GM21717 (cell line): ENCODE measurements at regions not wholly inside any gene's neighbourhood (a gene's known extent, or its start where the extent isn't known, plus 50 kb on each side); places are given as distances from the start of the nearest gene placed in this dataset.
"Not testable (repeated sequence)": the region's sequence is repeated elsewhere in the genome, so short reads cannot be mapped to it uniquely, and the experiment has no call there.

Experiments used
- ATAC-seq: cut with Tn5 transposase; IDR thresholded peaks from one replicate; pipeline ENCODE4 v1.9.1; 2021; ENCODE audit warnings: mild to moderate bottlenecking, moderate library complexity; ENCODE audit not compliant: unreplicated experiment

GRCh38 chr6:25176466-25176865 is 102.7 kb upstream of the CARMIL1 start:
- no peak for ATAC-seq

GRCh38 chr6:25177500-25178028 is 101.6 kb upstream of the CARMIL1 start:
- no peak for ATAC-seq

DNA sequence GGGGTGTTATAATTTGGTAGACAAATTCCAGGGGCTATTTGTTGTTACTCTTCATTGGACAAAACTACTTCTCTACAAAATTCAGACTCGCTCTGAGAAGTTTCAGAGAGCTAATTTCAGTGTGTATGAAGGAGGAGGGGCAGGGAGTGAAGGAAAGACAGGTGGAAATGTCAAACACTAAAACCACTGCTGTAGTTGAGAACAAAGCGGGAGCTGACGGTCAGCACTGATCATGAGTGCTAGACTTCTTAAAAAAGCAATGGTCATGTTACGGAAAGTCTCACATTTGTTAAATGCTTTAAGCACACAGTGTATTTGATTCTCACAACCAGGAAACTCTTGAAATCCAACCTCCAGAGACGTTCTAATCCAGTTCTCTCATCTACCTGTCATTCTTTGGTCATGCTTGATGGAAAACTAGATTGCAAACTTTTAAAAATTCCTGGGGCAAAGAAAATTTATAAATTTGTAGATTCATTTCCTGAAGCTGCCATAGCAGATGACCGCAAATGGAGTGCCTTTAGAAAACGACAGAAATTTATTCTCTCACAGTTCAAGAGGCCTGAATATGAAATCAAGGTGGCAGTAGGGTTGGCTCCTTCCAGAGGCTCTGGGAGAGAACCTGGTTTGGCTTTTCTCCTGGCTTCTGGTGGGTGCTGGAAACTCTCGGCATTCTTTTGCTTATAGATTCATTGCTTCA is 100.7 kb upstream of the CARMIL1 start:
- no peak for ATAC-seq

DNA sequence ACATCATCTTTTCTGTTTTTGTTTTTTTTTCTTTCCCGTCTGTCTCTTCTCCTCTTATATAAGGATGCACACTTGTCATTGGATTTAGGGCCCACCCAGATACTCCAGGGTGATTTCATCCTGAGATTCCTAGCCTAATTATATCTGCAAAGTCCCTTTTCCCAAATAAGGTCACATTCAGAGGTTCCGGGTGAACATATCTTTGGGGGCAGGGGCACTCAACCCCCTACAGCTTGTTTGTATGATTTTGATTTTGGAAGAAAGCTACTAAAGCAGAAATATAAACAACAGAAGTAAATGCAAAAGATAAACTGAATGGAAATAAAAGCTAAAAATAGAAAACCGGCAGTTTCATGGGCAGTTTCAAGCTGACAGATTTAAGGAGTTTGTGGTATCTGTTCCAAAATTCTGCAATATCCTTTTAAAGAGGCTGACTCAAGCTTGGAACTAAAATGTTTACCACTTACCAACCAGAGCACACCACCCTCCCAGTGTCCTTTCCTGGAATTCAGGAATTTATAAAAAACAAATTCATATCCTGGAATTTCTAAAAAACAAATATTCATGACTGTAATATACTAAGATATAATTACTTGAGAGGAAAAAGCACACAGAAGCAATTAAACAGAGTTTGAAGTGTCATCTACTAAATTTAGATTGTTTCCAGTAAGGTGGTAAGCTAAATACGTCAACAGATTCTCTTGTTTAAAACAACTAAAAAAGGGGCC is 100.0 kb upstream of the CARMIL1 start:
- no peak for ATAC-seq

- ATAC-seq, result no peak
Measured at GRCh38 chr6:25180630-25181349, 98.4 kb upstream of the CARMIL1 start.

DNA sequence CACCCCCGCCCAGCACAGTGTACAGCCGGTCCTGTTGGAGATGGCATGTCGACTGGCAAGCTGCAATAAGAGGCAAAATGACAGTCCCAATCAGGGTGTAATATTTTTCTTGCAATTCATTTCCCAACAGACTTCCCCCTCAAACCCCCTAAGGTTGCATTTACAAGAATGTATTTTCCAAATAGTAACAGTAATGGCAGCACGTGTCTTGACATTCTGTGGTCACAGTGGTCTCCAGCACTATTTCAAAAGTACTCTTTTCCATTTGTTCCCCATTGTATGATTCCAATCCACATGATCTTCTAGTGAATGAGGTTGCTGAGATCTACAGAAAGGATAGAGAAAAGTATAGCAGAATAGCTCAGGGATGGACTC is 97.8 kb upstream of the CARMIL1 start:
- no peak for ATAC-seq

DNA sequence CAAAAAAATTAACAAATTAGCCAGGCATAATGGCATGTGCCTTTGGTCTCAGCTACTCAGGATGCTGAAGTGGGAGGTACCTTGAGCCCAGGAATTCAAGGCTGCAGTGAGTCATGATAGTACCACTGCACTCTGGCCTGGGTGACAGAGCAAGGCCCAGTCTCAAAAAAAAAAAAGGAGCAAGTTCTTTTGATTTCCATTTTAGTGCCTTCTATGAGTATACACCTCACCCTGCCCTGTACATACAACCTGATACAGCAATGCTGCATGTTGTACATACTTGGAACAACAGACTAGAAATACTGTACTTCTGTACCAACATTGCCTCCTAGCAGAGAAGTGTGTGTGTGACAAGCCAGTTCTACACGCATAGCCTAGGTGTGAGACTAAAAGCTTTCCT is 97.3 kb upstream of the CARMIL1 start:
- ATAC-seq, result no peak

DNA sequence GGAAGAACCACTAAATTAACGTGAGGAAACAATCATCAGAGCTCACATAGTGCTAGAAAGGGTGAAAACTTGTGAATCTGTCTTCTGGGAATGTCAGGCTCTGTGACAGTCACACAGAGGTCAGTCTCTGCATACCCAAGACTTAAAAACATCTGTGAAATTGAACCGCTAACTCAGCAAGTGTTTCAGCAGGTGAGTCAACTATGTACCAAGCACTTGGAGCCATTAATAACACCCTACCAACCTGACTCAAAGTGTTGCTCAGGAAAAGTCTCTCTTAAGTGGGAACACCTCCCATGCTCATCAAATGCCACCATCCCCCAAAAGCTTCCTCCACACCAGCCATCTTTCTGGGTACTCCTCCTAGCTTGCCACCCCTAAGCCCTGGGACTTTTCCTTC is 92.3 kb upstream of the CARMIL1 start:
- no peak for ATAC-seq

GRCh38 chr6:25188232-25188631 is 90.9 kb upstream of the CARMIL1 start:
- no peak for ATAC-seq

- ATAC-seq, result no peak
Measured at GRCh38 chr6:25192590-25193459, 86.3 kb upstream of the CARMIL1 start.

DNA sequence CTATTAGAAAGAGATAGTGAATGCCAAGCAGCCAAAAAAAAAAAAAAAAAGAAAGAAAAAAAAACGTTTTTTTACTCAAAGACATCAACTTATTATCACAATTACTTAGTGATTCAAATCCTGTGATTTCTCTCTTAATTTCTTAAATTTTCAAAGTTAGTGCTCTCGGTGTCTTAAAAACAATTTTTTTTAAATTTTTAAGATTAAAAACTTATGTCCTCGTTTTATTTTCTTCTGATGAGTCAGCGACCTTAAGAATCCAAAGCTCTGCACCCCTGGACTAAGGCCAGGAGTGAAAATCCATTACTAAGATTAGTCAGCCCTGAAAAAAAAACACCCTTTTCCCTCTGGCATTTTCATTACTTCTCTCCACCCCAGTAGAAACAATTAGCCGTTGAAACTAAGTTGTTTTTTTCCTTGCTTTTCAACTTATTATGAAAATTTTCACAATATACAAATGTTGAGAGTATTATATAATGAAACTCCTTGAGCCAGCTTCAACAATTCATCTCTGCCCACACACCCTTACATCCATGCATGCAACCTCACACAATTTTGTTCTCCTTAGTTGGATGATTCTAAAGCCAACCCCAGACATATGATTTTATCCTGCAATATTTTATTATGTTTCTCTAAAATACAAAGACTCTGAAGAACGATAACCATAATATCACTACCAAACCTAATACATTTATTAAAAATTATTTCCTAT is 85.6 kb upstream of the CARMIL1 start:
- no peak for ATAC-seq

DNA sequence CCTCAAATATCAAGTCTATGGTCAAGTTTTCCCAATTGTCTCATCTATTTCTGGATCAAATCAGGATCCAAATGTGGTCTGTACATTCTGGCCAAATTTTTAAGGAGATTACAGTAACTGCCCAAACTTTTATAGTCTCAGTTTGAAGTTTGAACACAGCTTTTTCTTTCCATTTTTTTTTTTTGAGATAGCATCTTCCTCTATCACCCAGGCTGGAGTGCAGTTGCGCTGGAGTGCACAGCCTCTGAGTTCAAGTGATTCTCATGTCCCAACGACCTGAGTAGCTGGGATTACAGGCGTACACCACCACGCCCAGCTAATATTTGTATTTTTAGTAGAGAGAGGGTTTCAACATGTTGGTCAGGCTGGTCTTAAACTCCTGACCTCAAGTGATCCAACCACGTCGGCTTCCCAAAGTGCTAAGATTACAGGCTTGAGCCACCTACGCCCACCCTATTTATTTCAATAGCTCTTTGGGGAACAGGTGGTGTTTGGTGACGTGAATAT is 84.9 kb upstream of the CARMIL1 start:
- ATAC-seq, result no peak

DNA sequence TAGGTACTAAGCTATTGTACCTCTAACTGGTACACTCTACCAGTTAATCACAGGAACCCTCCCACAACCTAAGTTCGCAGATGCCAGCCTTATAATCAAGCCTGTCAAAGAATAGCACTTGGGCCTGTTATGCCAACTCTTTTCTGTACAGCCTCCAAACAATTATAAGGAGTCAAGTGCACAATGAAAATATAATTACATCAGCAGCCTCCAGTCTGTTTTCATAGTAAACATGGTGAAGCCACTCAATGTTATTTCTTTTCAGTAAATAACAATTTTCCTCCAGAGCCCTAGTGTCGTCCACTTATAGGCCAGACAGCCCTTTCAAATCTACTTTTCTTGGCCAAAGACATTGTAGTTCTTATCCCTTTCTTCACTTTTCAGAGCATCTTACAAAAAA is 82.7 kb upstream of the CARMIL1 start:
- ATAC-seq, result no peak

DNA sequence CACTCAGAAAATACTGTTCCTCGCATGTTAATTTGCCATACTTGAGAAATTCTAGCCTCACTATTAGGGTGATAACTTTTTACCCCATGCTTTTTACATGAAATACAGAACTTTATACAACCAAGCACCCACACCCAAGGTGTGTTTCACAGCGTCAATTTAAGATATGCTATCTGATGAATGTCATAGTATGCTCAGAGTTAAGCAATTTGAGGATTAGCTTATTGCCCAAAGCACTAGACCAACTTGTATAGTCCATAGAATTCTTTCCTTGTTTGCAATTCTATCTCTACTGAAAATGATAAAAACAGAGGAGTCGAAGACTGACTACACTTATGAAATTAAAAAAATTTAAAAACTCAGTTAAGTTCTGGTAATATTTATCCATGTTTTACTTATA is 82.1 kb upstream of the CARMIL1 start:
- ATAC-seq, result no peak

- no peak for ATAC-seq
Measured at GRCh38 chr6:25199544-25199943, 79.6 kb upstream of the CARMIL1 start.

DNA sequence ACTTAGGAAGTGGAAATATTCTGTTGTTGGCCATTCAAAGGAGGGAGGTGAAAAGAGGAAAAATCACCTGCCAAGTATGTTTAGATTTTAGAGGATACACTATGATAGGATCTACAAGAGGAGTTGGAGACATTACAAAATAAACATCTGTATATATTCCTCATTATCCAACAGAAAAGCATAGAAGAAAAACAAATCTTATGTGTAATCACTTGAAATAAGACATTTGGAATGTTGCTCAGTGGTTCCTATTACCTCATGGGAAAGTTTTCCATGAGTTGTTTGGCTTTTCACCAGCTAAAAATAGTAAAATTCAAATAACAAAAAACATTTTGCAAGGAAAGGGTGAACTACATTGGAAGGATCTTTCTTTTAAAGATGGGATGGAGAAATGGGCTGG is 76.7 kb upstream of the CARMIL1 start:
- no peak for ATAC-seq

GRCh38 chr6:25205629-25206028 is 73.5 kb upstream of the CARMIL1 start:
- no peak for ATAC-seq

GRCh38 chr6:25207453-25208155 is 71.6 kb upstream of the CARMIL1 start:
- ATAC-seq, result not testable (repeated sequence)

GRCh38 chr6:25215881-25216280 is 63.3 kb upstream of the CARMIL1 start:
- no peak for ATAC-seq
